ENCODE measurements at regions not wholly inside any gene's neighbourhood (a gene's known extent, or its start where the extent isn't known, plus 50 kb on each side); places are given as distances from the start of the nearest gene placed in this dataset.
A peak's percentile ranks its signal among the peaks of the same experiment; 100 is the strongest.

- TF ChIP-seq, protein P1, sequence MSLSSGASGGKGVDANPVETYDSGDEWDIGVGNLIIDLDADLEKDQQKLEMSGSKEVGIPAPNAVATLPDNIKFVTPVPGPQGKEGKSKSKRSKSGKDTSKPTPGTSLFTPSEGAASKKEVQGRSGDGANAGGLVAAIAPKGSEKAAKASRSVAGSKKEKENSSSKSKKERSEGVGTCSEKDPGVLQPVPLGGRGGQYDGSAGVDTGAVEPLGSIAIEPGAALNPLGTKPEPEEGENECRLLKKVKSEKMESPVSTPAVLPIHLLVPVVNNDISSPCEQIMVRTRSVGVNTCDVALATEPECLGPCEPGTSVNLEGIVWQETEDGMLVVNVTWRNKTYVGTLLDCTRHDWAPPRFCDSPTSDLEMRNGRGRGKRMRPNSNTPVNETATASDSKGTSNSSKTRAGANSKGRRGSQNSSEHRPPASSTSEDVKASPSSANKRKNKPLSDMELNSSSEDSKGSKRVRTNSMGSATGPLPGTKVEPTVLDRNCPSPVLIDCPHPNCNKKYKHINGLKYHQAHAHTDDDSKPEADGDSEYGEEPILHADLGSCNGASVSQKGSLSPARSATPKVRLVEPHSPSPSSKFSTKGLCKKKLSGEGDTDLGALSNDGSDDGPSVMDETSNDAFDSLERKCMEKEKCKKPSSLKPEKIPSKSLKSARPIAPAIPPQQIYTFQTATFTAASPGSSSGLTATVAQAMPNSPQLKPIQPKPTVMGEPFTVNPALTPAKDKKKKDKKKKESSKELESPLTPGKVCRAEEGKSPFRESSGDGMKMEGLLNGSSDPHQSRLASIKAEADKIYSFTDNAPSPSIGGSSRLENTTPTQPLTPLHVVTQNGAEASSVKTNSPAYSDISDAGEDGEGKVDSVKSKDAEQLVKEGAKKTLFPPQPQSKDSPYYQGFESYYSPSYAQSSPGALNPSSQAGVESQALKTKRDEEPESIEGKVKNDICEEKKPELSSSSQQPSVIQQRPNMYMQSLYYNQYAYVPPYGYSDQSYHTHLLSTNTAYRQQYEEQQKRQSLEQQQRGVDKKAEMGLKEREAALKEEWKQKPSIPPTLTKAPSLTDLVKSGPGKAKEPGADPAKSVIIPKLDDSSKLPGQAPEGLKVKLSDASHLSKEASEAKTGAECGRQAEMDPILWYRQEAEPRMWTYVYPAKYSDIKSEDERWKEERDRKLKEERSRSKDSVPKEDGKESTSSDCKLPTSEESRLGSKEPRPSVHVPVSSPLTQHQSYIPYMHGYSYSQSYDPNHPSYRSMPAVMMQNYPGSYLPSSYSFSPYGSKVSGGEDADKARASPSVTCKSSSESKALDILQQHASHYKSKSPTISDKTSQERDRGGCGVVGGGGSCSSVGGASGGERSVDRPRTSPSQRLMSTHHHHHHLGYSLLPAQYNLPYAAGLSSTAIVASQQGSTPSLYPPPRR (CRISPR knock-in tag; IDR thresholded peaks at IDR 0.05; ENCODE audit: borderline replicate concordance), result peak; percentile 29; the same call in 1 of the 2 replicates
- no peak for TF ChIP-seq ZNF615 (CRISPR knock-in tag; IDR thresholded peaks at IDR 0.05; ENCODE audit: borderline replicate concordance)
- TF ChIP-seq GABPB1 (CRISPR knock-in tag; IDR thresholded peaks at IDR 0.05), result no peak
- TF ChIP-seq ZNF34 (CRISPR knock-in tag; IDR thresholded peaks at IDR 0.05; ENCODE audit: borderline replicate concordance), result 0 out of 2 replicates have a peak, but pooled peaks have one; percentile 35
- no peak for TF ChIP-seq FOXP1 (IDR thresholded peaks at IDR 0.05)
- peak; percentile 27; the same call in 1 of the 2 replicates for TF ChIP-seq FOXP1 (CRISPR knock-in tag; IDR thresholded peaks at IDR 0.05)
- TF ChIP-seq RNF2 (conservative IDR thresholded peaks at IDR 0.05; ENCODE audit: low read depth), result no peak
- TF ChIP-seq, protein P2, sequence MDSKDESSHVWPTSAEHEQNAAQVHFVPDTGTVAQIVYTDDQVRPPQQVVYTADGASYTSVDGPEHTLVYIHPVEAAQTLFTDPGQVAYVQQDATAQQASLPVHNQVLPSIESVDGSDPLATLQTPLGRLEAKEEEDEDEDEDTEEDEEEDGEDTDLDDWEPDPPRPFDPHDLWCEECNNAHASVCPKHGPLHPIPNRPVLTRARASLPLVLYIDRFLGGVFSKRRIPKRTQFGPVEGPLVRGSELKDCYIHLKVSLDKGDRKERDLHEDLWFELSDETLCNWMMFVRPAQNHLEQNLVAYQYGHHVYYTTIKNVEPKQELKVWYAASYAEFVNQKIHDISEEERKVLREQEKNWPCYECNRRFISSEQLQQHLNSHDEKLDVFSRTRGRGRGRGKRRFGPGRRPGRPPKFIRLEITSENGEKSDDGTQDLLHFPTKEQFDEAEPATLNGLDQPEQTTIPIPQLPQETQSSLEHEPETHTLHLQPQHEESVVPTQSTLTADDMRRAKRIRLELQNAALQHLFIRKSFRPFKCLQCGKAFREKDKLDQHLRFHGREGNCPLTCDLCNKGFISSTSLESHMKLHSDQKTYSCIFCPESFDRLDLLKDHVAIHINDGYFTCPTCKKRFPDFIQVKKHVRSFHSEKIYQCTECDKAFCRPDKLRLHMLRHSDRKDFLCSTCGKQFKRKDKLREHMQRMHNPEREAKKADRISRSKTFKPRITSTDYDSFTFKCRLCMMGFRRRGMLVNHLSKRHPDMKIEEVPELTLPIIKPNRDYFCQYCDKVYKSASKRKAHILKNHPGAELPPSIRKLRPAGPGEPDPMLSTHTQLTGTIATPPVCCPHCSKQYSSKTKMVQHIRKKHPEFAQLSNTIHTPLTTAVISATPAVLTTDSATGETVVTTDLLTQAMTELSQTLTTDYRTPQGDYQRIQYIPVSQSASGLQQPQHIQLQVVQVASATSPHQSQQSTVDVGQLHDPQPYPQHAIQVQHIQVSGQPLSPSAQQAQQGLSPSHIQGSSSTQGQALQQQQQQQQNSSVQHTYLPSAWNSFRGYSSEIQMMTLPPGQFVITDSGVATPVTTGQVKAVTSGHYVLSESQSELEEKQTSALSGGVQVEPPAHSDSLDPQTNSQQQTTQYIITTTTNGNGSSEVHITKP (CRISPR knock-in tag; IDR thresholded peaks at IDR 0.05; ENCODE audit: low read depth), result no peak
- TF ChIP-seq, protein P3, sequence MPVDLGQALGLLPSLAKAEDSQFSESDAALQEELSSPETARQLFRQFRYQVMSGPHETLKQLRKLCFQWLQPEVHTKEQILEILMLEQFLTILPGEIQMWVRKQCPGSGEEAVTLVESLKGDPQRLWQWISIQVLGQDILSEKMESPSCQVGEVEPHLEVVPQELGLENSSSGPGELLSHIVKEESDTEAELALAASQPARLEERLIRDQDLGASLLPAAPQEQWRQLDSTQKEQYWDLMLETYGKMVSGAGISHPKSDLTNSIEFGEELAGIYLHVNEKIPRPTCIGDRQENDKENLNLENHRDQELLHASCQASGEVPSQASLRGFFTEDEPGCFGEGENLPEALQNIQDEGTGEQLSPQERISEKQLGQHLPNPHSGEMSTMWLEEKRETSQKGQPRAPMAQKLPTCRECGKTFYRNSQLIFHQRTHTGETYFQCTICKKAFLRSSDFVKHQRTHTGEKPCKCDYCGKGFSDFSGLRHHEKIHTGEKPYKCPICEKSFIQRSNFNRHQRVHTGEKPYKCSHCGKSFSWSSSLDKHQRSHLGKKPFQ (CRISPR knock-in tag; IDR thresholded peaks at IDR 0.05; ENCODE audit: insufficient replicate concordance), result no peak
- no peak for TF ChIP-seq PLRG1 (conservative IDR thresholded peaks at IDR 0.05)
- TF ChIP-seq, protein P4, sequence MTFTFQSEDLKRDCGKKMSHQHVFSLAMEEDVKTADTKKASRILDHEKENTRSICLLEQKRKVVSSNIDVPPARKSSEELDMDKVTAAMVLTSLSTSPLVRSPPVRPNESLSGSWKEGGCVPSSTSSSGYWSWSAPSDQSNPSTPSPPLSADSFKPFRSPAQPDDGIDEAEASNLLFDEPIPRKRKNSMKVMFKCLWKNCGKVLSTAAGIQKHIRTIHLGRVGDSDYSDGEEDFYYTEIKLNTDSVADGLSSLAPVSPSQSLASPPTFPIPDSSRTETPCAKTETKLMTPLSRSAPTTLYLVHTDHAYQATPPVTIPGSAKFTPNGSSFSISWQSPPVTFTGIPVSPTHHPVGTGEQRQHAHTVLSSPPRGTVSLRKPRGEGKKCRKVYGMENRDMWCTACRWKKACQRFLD (CRISPR knock-in tag; IDR thresholded peaks at IDR 0.05; ENCODE audit: borderline replicate concordance), result no peak
- no peak for TF ChIP-seq RCOR2 (CRISPR knock-in tag; IDR thresholded peaks at IDR 0.05)
- no peak for TF ChIP-seq HHEX (CRISPR knock-in tag; IDR thresholded peaks at IDR 0.05)
- no peak for TF ChIP-seq ZNF331 (CRISPR knock-in tag; IDR thresholded peaks at IDR 0.05)
- TF ChIP-seq ESRRA (CRISPR knock-in tag; IDR thresholded peaks at IDR 0.05; ENCODE audit: low read depth), result peak; percentile 23; the same call in 1 of the 2 replicates
- TF ChIP-seq, protein P5, sequence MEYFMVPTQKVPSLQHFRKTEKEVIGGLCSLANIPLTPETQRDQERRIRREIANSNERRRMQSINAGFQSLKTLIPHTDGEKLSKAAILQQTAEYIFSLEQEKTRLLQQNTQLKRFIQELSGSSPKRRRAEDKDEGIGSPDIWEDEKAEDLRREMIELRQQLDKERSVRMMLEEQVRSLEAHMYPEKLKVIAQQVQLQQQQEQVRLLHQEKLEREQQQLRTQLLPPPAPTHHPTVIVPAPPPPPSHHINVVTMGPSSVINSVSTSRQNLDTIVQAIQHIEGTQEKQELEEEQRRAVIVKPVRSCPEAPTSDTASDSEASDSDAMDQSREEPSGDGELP (IDR thresholded peaks at IDR 0.05; ENCODE audit: borderline replicate concordance, low read depth), result no peak
- TF ChIP-seq HNF4A (CRISPR knock-in tag; IDR thresholded peaks at IDR 0.05), result peak; percentile 61; the same call in 1 of the 2 replicates
- TF ChIP-seq SRSF1 (optimal IDR thresholded peaks at IDR 0.05; ENCODE audit: low read depth, low read length), result no peak
Measured at GRCh38 chr6:43900916-43901732, 131.1 kb downstream of the VEGFA start (continued).
